Prostate gland (tissue), 2 donors: ENCODE measurements at regions not wholly inside any gene's neighbourhood (a gene's known extent, or its start where the extent isn't known, plus 50 kb on each side); places are given as distances from the start of the nearest gene placed in this dataset.

ENCODE experiments used
- DNase-seq: peaks from one replicate; pipeline ENCODE4 v3.0.0-alpha.2; 2019; ENCODE audit warnings: low spot score
- H3K27ac ChIP-seq, 2 donors: fragments of 200-600 bp; sonication (generic); 2 replicates each; pipeline ENCODE4 v1.5.1; 2017 to 2019
- H3K27me3 ChIP-seq: fragments of 200-600 bp; sonication (generic); replicated peaks from 2 replicates; pipeline ENCODE4 v1.5.1; 2019; ENCODE audit not compliant: insufficient read depth
- H3K36me3 ChIP-seq, 2 donors: fragments of 200-600 bp; sonication (generic); 1 replicate in 1 of 2; 2 replicates in 1 of 2; pipeline versions ENCODE4 v1.5.1 to v1.8.1; 2017 to 2019
- H3K4me1 ChIP-seq: fragments of 200-600 bp; sonication (generic); replicated peaks from 2 replicates; pipeline ENCODE4 v1.5.1; 2019
- H3K4me3 ChIP-seq, 2 donors: fragments of 200-600 bp; sonication (generic); 2 replicates each; pipeline ENCODE4 v1.5.1; 2017 to 2019
- H3K9me3 ChIP-seq: fragments of 200-600 bp; sonication (generic); 2 replicates; pipeline ENCODE4 v1.5.1; 2017
- POLR2A ChIP-seq: fragments of 450-650 bp; IDR thresholded peaks from one replicate; pipeline ENCODE4 v1.6.1; 2016; ENCODE audit warnings: antibody characterized with exemption, mild to moderate bottlenecking
- POLR2AphosphoS5 ChIP-seq: sonication (generic); formaldehyde crosslinking; IDR thresholded peaks from one replicate; pipeline ENCODE4 v1.6.1; 2017; ENCODE audit warnings: antibody characterized with exemption
- WGBS: methylation state at CpG from one replicate; pipeline ENCODE4 v1.1.5; 2018; 5-methylcytosine and 5-hydroxymethylcytosine counted together
- intact Hi-C: fragments of 100-400 bp; cut with DNase I; formaldehyde crosslinking; loops from one replicate; pipeline ENCODE4 v1.14.2; 2022
- TF ChIP-seq, protein P1 (sequence below), 4 experiments: fragments of 200-600 bp in 2 of 4; fragments of 450-650 bp in 2 of 4; sonication (generic) in 2 of 4; IDR thresholded peaks; 1 replicate in 3 of 4; 2 replicates in 1 of 4; pipeline ENCODE4 v1.5.1; 2016 to 2019; ENCODE audit warnings: antibody characterized with exemption in 4 of 4, mild to moderate bottlenecking in 2 of 4, moderate library complexity in 2 of 4

DNA sequence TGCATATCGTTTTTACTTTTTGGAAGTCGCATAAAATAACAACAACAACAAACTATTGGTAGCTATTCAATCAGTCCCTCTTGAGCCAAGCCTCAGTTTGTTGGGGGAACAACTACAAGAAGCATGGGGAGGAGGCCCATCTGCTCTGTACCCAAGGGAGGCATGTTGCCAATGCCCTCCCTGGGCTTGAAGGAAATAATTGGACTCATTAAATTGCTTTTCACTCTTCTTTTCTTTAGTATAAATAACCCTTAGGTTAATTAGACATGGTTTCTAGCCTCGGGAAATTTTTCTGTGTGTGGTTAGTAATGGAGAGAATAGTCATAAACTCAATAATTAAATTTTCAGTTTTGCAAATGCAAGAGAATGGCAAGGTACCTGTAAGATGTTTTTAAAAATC, 500.7 kb downstream of the TLE4 start:
- no peaks in the 10 kb centered on the region for H3K27me3 ChIP-seq
- WGBS = 90% methylated on average over 3 of the region's 3 CpGs
- H3K4me1 ChIP-seq = peaks cover 3% of the 10 kb centered on the region
- no peaks in the 10 kb centered on the region for H3K36me3 ChIP-seq
- no peak overlapping the region for H3K27ac ChIP-seq
- TF ChIP-seq, protein P1, sequence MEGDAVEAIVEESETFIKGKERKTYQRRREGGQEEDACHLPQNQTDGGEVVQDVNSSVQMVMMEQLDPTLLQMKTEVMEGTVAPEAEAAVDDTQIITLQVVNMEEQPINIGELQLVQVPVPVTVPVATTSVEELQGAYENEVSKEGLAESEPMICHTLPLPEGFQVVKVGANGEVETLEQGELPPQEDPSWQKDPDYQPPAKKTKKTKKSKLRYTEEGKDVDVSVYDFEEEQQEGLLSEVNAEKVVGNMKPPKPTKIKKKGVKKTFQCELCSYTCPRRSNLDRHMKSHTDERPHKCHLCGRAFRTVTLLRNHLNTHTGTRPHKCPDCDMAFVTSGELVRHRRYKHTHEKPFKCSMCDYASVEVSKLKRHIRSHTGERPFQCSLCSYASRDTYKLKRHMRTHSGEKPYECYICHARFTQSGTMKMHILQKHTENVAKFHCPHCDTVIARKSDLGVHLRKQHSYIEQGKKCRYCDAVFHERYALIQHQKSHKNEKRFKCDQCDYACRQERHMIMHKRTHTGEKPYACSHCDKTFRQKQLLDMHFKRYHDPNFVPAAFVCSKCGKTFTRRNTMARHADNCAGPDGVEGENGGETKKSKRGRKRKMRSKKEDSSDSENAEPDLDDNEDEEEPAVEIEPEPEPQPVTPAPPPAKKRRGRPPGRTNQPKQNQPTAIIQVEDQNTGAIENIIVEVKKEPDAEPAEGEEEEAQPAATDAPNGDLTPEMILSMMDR (IDR thresholded peaks at IDR 0.05) = no peak
- TF ChIP-seq POLR2A (no peak), POLR2AphosphoS5 (no peak)
- no peak for DNase-seq
- H3K4me3 ChIP-seq = no peak overlapping the region
- intact Hi-C loops = no loop called here
- no peaks in the 10 kb centered on the region for H3K9me3 ChIP-seq

DNA sequence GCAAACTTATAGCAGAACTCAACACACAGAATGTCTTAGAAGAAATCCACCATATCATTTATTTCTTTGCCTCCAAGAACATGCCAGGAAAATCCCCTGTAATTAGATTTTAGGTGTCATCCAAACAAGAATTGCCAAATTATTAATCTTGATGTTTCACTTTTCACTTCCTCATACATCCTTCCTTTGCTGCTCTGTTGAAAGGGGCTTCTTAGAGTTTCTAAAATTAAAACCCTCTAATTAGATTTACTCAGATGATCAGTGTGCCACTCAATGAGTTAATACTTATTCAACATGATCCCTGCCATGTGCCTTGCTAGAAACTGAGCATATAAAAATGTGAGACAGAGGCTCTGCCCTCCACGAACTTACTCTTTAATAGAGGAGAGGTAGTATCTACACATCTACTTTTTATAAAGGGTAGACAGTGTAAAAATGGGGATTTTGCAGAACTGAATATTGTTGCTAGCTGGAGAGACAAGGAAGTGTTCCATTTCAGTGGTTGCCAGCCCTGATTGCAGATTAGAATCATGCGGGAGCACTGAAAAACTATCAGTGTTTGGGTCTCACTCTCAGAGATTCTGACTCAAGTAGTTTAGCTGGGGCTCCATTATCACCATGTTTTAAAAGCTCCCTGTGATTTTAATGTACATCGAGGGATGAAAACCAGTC, 498.4 kb downstream of the TLE4 start:
- intact Hi-C loops = no loop called here
- Histone ChIP-seq H3K9me3 (no peaks in the 10 kb centered on the region), H3K4me3 (no peak overlapping the region), H3K36me3 (no peaks in the 10 kb centered on the region), H3K27me3 (no peaks in the 10 kb centered on the region), H3K4me1 (peaks cover 3% of the 10 kb centered on the region), H3K27ac (no peak overlapping the region)
- 86% methylated on average over 3 of the region's 3 CpGs for WGBS
- DNase-seq = no peak
- TF ChIP-seq POLR2A (no peak), POLR2AphosphoS5 (no peak)
- TF ChIP-seq, protein P1 (IDR thresholded peaks at IDR 0.05) = no peak

DNA sequence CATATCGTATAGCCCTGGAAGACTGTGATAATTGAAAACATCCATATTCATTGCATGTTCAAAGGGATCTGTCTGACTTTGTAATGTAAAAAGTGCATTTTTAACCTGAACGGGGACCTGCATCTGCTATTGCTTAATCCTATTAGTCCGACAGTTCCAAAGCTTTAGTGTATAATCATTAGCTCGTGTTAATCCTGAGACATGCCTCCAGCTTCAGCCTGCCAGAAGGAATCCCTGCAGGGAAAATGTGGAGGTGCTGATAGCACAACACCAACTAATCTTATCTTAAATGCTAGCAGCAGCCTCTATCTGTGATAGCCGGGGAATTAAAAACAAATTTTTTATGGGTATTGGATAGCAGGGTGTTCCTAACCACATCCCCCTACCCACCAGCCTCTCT, 495.2 kb downstream of the TLE4 start:
- Histone ChIP-seq H3K9me3 (no peaks in the 10 kb centered on the region), H3K4me3 (no peak overlapping the region), H3K27ac (no peak overlapping the region), H3K4me1 (no peaks in the 10 kb centered on the region), H3K27me3 (no peaks in the 10 kb centered on the region), H3K36me3 (no peaks in the 10 kb centered on the region)
- intact Hi-C loops = loop anchor here (10.0 kb wide), 1 partner anchor 492 kb away; the partner anchor contains the start of gene TLE4
- 38% methylated on average over 5 of the region's 5 CpGs for WGBS
- no peak for DNase-seq
- TF ChIP-seq, protein P1 (IDR thresholded peaks at IDR 0.05) = no peak
- TF ChIP-seq POLR2AphosphoS5 (no peak), POLR2A (no peak)

- no peak for DNase-seq
- no peaks in the 10 kb centered on the region for H3K9me3 ChIP-seq
- intact Hi-C loops = loop anchor here (10.0 kb wide), 1 partner anchor 488 kb away; the partner anchor contains the start of gene TLE4
- H3K27ac ChIP-seq = no peak overlapping the region
- TF ChIP-seq, protein P1 (IDR thresholded peaks at IDR 0.05) = no peak
- TF ChIP-seq POLR2A = no peak
- TF ChIP-seq POLR2AphosphoS5 = no peak
- H3K36me3 ChIP-seq = no peaks in the 10 kb centered on the region
- WGBS = 86% methylated on average over 4 of the region's 4 CpGs
- H3K4me1 ChIP-seq = no peaks in the 10 kb centered on the region
- no peaks in the 10 kb centered on the region for H3K27me3 ChIP-seq
- no peak overlapping the region for H3K4me3 ChIP-seq
Measured at GRCh38 chr9:80062567-80062966, 490.8 kb downstream of the TLE4 start.

DNA sequence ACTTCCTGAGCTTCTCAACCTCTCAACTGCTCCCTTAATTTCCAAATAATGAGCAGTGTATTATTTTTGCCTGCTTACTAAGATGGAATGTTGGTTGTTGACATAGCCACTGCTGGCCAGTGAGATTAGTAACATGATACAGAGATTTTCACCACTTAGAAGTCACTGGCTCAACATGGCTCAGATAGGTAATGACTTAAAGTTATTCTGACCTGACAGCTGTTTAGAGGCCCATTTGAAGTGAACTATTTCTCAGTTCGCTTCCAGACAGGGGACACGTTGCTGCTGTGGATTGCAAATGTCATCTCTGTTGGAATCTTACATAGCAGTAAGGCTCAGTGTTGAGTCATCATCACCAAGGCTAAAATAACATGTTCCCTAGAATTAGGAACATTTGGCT, 490.2 kb downstream of the TLE4 start:
- TF ChIP-seq POLR2AphosphoS5 = peak; percentile 12
- TF ChIP-seq POLR2A = no peak
- TF ChIP-seq, protein P1 (IDR thresholded peaks at IDR 0.05) = no peak
- Histone ChIP-seq H3K4me3 (no peak overlapping the region), H3K4me1 (no peaks in the 10 kb centered on the region), H3K36me3 (no peaks in the 10 kb centered on the region), H3K9me3 (no peaks in the 10 kb centered on the region), H3K27me3 (no peaks in the 10 kb centered on the region), H3K27ac (no peak overlapping the region)
- WGBS = 28% methylated on average over 2 of the region's 2 CpGs
- intact Hi-C loops = loop anchor here (10.0 kb wide), 1 partner anchor 487 kb away; the partner anchor contains the start of gene TLE4
- no peak for DNase-seq
